ENCODE measurements at regions not wholly inside any gene's neighbourhood (a gene's known extent, or its start where the extent isn't known, plus 50 kb on each side); places are given as distances from the start of the nearest gene placed in this dataset.

DNA sequence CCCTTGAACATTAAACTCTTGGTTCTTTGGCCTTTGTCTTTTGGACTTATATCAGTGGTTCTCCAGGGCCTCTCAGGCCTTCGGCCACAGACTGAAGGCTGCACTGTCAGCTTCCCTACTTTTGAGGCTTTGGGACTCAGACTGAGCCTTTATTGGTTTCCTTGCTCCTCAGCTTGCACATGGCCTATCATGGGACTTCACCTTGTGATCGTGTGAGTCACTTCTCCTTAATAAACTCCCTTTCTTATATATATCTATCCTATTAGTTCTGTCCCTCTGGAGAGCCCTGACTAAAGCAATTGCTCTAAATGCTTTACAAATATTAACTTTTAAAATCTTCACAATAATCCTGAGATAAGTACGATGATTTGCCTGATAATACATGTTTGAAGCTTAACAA, 353.6 kb upstream of the TRIB2 start:
- Histone ChIP-seq H3K27me3 (no peaks in the 10 kb centered on the region), H3K9me3 (no peaks in the 10 kb centered on the region), H3K4me3 (replicated peaks in 1 of 3) (no peak overlapping the region), H3K27ac (no peak overlapping the region), H3K36me3 (no peaks in the 10 kb centered on the region), H3K4me1 (no peaks in the 10 kb centered on the region)
- TF ChIP-seq, protein P1, sequence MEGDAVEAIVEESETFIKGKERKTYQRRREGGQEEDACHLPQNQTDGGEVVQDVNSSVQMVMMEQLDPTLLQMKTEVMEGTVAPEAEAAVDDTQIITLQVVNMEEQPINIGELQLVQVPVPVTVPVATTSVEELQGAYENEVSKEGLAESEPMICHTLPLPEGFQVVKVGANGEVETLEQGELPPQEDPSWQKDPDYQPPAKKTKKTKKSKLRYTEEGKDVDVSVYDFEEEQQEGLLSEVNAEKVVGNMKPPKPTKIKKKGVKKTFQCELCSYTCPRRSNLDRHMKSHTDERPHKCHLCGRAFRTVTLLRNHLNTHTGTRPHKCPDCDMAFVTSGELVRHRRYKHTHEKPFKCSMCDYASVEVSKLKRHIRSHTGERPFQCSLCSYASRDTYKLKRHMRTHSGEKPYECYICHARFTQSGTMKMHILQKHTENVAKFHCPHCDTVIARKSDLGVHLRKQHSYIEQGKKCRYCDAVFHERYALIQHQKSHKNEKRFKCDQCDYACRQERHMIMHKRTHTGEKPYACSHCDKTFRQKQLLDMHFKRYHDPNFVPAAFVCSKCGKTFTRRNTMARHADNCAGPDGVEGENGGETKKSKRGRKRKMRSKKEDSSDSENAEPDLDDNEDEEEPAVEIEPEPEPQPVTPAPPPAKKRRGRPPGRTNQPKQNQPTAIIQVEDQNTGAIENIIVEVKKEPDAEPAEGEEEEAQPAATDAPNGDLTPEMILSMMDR (IDR thresholded peaks at IDR 0.05), result no peak
- TF ChIP-seq POLR2A (IDR thresholded peaks at IDR 0.05), result no peak
- 87% methylated on average over 3 of the region's 3 CpGs for WGBS, 2 donors
- intact Hi-C loops (cut with DNase I), result no loop called here
- DNase-seq, result no peak

DNA sequence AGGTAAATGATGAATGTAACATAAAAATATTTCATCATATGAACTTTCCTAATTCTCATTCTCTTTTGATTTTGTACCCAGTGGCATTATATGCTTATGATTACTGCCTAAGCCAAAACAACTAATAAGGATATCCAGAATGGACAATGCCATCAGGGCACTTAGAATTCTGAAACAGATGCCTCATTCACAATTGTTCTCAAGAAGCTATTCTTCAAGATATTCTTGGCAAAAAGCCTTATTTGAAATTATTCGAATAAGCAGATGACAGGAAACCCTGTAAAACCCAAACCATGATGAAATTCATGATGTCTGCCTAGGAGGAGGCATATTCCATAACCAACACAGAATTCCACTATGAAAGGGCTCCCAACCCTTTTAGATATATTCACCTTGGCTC, 353.2 kb upstream of the TRIB2 start:
- no peak for TF ChIP-seq POLR2A (IDR thresholded peaks at IDR 0.05)
- TF ChIP-seq, protein P1 (IDR thresholded peaks at IDR 0.05), result no peak
- no peaks in the 10 kb centered on the region for H3K27me3 ChIP-seq
- H3K4me3 ChIP-seq (replicated peaks in 1 of 3), result no peak overlapping the region
- H3K4me1 ChIP-seq, result no peaks in the 10 kb centered on the region
- no peaks in the 10 kb centered on the region for H3K9me3 ChIP-seq
- 60 to 78% methylated on average over 1 of the region's 1 CpG for WGBS, 2 donors
- H3K27ac ChIP-seq, result no peak overlapping the region
- no peaks in the 10 kb centered on the region for H3K36me3 ChIP-seq
- intact Hi-C loops (cut with DNase I), result no loop called here
- DNase-seq, result no peak

DNA sequence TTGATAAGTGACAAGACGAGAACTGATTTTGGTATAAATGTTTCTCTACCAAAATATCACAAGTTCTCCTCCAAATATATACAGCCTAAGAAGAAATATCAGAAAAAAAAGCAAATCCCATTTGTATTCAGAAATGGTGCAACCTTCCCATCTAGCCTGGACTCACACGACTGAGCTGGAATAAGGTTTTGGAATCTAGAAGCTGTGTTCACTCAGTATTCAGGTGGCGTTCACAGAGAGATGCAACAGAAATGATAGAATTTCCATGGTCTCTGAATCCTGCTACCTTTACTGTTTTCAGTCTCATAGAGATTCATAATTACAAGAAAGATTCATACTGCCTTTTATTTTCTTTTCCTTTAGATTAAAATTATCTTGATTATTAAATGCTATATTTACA, 347.2 kb upstream of the TRIB2 start:
- DNase-seq, result no peak
- no peaks in the 10 kb centered on the region for H3K27me3 ChIP-seq
- H3K4me3 ChIP-seq (replicated peaks in 1 of 3), result no peak overlapping the region
- no peaks in the 10 kb centered on the region for H3K36me3 ChIP-seq
- no peak overlapping the region for H3K27ac ChIP-seq
- intact Hi-C loops (cut with DNase I), result no loop called here
- WGBS, 2 donors, result 93 to 95% methylated on average over 3 of the region's 3 CpGs
- TF ChIP-seq, protein P1 (IDR thresholded peaks at IDR 0.05), result no peak
- TF ChIP-seq POLR2A (IDR thresholded peaks at IDR 0.05), result no peak
- H3K9me3 ChIP-seq, result no peaks in the 10 kb centered on the region
- no peaks in the 10 kb centered on the region for H3K4me1 ChIP-seq

DNA sequence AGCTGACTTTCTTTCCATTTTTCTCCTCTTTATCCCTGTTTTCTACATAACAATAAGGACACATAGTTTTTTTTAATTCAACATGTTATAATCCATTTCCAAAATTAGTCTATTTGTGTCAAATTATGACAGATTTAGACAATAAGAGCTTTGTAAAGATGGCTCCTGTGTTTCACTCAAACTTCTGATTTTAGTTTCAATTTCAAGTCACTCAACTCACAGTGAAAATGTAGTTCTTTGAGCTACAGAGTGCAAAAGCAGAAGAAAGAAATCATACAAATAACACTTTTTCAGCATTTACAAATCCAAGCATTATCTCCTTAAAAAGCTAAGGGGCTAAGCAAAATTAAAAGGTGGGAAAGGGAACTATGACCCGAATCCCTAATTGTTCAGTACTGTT, 340.7 kb upstream of the TRIB2 start:
- no peaks in the 10 kb centered on the region for H3K4me1 ChIP-seq
- intact Hi-C loops (cut with DNase I), result no loop called here
- H3K9me3 ChIP-seq, result no peaks in the 10 kb centered on the region
- TF ChIP-seq, protein P1 (IDR thresholded peaks at IDR 0.05), result no peak
- no peak for TF ChIP-seq POLR2A (IDR thresholded peaks at IDR 0.05)
- WGBS, 2 donors, result 93 to 97% methylated on average over 1 of the region's 1 CpG
- H3K36me3 ChIP-seq, result no peaks in the 10 kb centered on the region
- H3K27me3 ChIP-seq, result no peaks in the 10 kb centered on the region
- DNase-seq, result no peak
- H3K4me3 ChIP-seq (replicated peaks in 1 of 3), result no peak overlapping the region
- no peak overlapping the region for H3K27ac ChIP-seq

DNA sequence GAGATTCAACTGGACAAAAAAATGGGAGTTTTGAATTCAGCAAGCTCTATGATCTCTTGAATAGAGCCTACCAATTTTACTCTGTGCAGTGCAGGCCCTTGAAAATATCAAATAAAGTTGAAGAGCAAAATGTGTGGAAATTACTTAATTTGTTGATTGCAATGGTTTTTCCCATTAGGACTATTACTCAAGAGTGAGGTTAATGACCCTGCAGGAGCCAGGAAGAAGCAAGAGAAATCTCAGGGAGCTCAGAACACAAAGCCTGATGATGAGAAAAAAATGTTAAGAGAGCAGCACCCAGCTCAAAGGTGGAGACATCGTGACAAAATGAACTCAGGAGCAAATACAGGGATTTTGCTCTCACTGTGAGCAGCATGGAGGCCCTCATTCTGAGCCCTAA, 337.6 kb upstream of the TRIB2 start:
- Histone ChIP-seq H3K27me3 (no peaks in the 10 kb centered on the region), H3K27ac (no peak overlapping the region), H3K36me3 (no peaks in the 10 kb centered on the region), H3K9me3 (no peaks in the 10 kb centered on the region), H3K4me1 (no peaks in the 10 kb centered on the region), H3K4me3 (replicated peaks in 1 of 3) (no peak overlapping the region)
- no peak for DNase-seq
- WGBS, 2 donors, result 86 to 90% methylated on average over 1 of the region's 1 CpG
- TF ChIP-seq POLR2A (IDR thresholded peaks at IDR 0.05), result no peak
- TF ChIP-seq, protein P1 (IDR thresholded peaks at IDR 0.05), result no peak
- intact Hi-C loops (cut with DNase I), result no loop called here
